A549 (cell line): ENCODE measurements at regions not wholly inside any gene's neighbourhood (a gene's known extent, or its start where the extent isn't known, plus 50 kb on each side); places are given as distances from the start of the nearest gene placed in this dataset.

ENCODE experiments used
- CHD2 ChIP-seq: fragments of 150-350 bp; IDR thresholded peaks from 2 replicates; pipeline ENCODE4 v1.6.1; 2014; ENCODE audit warnings: low read length; ENCODE audit not compliant: partially characterized antibody
- HEYL ChIP-seq: fragments of 250-450 bp; sonication (Bioruptor Pico); IDR thresholded peaks from 2 replicates; pipeline ENCODE4 v1.8.0; 2021; ENCODE audit warnings: mild to moderate bottlenecking, moderate library complexity
- POLR2AphosphoS2 ChIP-seq: conservative IDR thresholded peaks from 2 replicates; pipeline ENCODE4 v1.6.1; 2012; ENCODE audit warnings: low read length, improper control_type of control experiment, inconsistent platforms
- TF ChIP-seq, protein P1 (sequence below): fragments of 450-650 bp; IDR thresholded peaks from 2 replicates; pipeline ENCODE4 v1.6.1; 2014; ENCODE audit warnings: antibody characterized with exemption

GRCh38 chr20:8073024-8073832 lies 53.7 kb upstream of the TMX4 start:
- TF ChIP-seq CHD2 = no peak
- TF ChIP-seq HEYL (CRISPR knock-in tag) = no peak
- TF ChIP-seq POLR2AphosphoS2 = no peak
- TF ChIP-seq, protein P1, sequence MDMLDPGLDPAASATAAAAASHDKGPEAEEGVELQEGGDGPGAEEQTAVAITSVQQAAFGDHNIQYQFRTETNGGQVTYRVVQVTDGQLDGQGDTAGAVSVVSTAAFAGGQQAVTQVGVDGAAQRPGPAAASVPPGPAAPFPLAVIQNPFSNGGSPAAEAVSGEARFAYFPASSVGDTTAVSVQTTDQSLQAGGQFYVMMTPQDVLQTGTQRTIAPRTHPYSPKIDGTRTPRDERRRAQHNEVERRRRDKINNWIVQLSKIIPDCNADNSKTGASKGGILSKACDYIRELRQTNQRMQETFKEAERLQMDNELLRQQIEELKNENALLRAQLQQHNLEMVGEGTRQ = no peak
